ENCODE measurements at regions not wholly inside any gene's neighbourhood (a gene's known extent, or its start where the extent isn't known, plus 50 kb on each side); places are given as distances from the start of the nearest gene placed in this dataset.

DNA sequence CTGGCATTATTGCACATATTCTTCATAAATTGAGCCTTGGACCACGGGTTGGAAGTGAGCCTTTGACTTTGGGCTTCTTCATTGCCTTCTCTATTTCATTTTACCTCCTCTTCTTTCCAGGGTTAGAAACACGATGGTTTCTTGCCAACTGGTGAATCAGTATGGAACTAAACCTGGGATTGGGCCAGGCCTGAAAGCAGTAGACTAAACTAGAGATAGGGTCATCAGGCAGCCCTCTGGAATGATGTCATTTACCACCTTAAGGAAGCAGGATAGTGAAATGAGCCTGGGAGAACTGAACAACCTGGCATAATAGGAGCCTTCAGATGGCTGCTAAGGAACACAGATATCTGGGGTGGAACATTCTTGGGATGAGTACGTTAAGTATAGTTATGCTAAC lies 67.5 kb upstream of the ATP8A1 start:
- TF ChIP-seq, protein P1, sequence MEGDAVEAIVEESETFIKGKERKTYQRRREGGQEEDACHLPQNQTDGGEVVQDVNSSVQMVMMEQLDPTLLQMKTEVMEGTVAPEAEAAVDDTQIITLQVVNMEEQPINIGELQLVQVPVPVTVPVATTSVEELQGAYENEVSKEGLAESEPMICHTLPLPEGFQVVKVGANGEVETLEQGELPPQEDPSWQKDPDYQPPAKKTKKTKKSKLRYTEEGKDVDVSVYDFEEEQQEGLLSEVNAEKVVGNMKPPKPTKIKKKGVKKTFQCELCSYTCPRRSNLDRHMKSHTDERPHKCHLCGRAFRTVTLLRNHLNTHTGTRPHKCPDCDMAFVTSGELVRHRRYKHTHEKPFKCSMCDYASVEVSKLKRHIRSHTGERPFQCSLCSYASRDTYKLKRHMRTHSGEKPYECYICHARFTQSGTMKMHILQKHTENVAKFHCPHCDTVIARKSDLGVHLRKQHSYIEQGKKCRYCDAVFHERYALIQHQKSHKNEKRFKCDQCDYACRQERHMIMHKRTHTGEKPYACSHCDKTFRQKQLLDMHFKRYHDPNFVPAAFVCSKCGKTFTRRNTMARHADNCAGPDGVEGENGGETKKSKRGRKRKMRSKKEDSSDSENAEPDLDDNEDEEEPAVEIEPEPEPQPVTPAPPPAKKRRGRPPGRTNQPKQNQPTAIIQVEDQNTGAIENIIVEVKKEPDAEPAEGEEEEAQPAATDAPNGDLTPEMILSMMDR (IDR thresholded peaks at IDR 0.05; ENCODE audit: insufficient read depth, low read length, severe bottlenecking): no peak
- no peak for DNase-seq (ENCODE audit: low read depth)
- Histone ChIP-seq H3K4me3 (ENCODE audit: low read depth, low read length) (no peak overlapping the region), H3K27me3 (ENCODE audit: control insufficient read depth, insufficient read depth, low read length) (no peaks in the 10 kb centered on the region), H3K36me3 (ENCODE audit: control insufficient read depth, insufficient read depth, low read length) (no peaks in the 10 kb centered on the region)
- FAIRE-seq: no peak

DNA sequence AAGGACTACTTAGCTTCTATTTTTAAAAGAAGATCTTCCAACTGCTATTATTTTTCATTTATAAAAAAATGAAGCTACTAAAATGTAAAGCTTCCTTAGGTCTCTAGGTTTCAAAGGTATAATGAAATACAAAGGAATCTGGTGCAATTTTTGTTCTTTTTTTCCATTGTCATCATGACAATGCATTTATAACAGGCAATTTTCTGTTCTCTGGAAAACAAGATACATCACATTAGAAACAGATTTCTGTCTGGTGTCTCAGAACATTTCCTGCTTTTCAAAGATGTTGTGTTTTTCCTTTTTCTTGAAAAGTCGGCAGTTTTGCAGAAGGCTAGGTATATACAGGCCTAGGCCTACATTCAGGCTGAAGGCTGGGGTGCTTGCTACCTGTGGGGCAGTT lies 63.6 kb upstream of the ATP8A1 start:
- no peak for FAIRE-seq
- Histone ChIP-seq H3K36me3 (ENCODE audit: control insufficient read depth, insufficient read depth, low read length) (no peaks in the 10 kb centered on the region), H3K4me3 (ENCODE audit: low read depth, low read length) (no peak overlapping the region), H3K27me3 (ENCODE audit: control insufficient read depth, insufficient read depth, low read length) (no peaks in the 10 kb centered on the region)
- TF ChIP-seq, protein P1 (IDR thresholded peaks at IDR 0.05; ENCODE audit: insufficient read depth, low read length, severe bottlenecking): no peak
- DNase-seq (ENCODE audit: low read depth): no peak

DNA sequence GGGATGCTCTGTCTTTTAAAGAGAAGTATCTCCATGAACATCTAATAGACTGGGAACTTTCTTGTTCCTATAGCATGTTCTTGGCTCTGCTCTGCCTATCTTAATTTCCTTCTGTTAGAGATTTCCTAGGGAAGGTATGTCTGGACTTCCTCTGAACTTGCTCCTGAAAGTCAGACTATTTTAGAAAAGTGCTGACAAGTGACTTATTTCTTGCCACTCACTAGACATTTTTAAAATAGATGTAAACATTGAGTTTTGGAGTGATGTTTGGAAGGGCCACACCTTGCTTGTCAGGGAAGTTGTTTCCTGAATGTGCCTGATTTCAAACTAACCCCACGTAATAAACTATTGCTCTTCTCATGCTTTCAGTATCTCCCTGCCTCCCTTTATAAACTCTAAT lies 62.4 kb upstream of the ATP8A1 start:
- no peaks in the 10 kb centered on the region for H3K36me3 ChIP-seq (ENCODE audit: control insufficient read depth, insufficient read depth, low read length)
- FAIRE-seq (no peak), DNase-seq (ENCODE audit: low read depth) (no peak)
- no peaks in the 10 kb centered on the region for H3K27me3 ChIP-seq (ENCODE audit: control insufficient read depth, insufficient read depth, low read length)
- TF ChIP-seq, protein P1 (IDR thresholded peaks at IDR 0.05; ENCODE audit: insufficient read depth, low read length, severe bottlenecking): no peak
- H3K4me3 ChIP-seq (ENCODE audit: low read depth, low read length): no peak overlapping the region

DNA sequence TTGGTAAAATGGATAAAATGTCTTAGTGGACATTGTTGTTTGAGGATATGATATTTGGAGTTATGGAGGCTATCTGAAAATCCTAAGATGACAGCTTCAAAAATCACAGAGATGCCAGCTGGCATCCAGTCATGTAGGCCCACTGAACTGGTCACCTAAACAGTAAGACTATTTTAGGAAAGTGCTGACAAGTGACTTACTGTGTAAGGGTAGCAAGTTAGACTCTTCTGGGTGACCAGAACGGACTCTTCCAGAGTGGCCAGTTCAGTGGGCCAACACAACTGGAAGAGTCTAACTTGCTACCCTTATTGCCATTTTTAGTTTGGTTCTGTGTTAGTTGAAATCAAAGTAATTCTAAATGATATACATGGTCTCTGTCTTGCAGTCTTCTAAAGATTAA lies 61.4 kb upstream of the ATP8A1 start:
- Histone ChIP-seq H3K27me3 (ENCODE audit: control insufficient read depth, insufficient read depth, low read length) (no peaks in the 10 kb centered on the region), H3K36me3 (ENCODE audit: control insufficient read depth, insufficient read depth, low read length) (no peaks in the 10 kb centered on the region), H3K4me3 (ENCODE audit: low read depth, low read length) (no peak overlapping the region)
- no peak for FAIRE-seq
- DNase-seq (ENCODE audit: low read depth): no peak
- TF ChIP-seq, protein P1 (IDR thresholded peaks at IDR 0.05; ENCODE audit: insufficient read depth, low read length, severe bottlenecking): no peak

DNA sequence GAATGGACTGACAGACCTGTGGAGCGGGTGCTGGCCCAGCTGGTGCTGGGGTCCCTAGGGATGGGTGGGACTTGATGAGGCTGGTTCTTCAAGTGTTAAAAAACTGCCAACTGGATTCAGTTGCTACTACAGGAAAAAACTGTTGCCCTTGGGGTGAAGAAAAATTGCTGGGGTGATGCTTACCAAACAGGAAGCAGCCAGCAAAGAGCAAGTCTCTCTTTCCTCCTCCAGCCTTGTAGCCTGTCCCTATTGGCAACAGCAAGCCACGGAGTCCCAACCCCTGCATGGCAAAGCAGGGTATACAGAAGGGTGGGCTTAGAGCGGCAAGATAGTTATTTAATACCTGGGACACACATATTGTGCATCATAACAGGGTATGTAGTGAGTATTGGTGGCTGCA lies 60.1 kb upstream of the ATP8A1 start:
- FAIRE-seq: no peak

More for the DNA sequence above, 60.1 kb upstream of the ATP8A1 start:
- Histone ChIP-seq H3K36me3 (ENCODE audit: control insufficient read depth, insufficient read depth, low read length) (no peaks in the 10 kb centered on the region), H3K4me3 (ENCODE audit: low read depth, low read length) (no peak overlapping the region), H3K27me3 (ENCODE audit: control insufficient read depth, insufficient read depth, low read length) (no peaks in the 10 kb centered on the region)
- DNase-seq (ENCODE audit: low read depth): no peak
- TF ChIP-seq, protein P1 (IDR thresholded peaks at IDR 0.05; ENCODE audit: insufficient read depth, low read length, severe bottlenecking): no peak

All from bronchial epithelial cell (primary cell).